ENCODE measurements at regions not wholly inside any gene's neighbourhood (a gene's known extent, or its start where the extent isn't known, plus 50 kb on each side); places are given as distances from the start of the nearest gene placed in this dataset.

DNA sequence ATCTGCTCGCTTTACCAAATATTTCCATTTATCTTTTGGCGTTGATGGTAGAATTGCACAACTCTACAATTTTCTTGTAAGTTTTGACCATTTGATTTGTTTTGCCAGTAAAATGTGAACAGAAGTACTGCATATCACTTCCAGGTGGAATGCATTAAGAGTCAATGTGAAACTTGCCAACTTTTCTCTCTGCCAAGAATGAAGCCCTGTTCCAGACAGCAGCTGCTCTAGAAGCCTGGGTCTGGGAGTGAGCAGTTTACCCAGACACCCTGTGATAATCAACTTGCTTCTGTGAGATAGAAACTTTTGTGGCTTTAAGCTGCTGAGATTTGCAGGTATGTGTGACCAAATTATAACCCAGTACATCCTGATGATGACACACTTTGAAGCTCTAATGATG, 115.9 kb upstream of the SYT4 start:
- no peak overlapping the region for H3K27ac ChIP-seq (ENCODE audit: low read depth, low read length)
- H3K4me3 ChIP-seq (replicated peaks in 1 of 2; ENCODE audit: low read depth in 1 of 2, low read length in 2 of 2) = no peak overlapping the region
- no peaks in the 10 kb centered on the region for H3K27me3 ChIP-seq (ENCODE audit: insufficient read depth, low read length)
- no peak overlapping the region for H3K4me2 ChIP-seq (ENCODE audit: low read length)
- DNase-seq (ENCODE audit: low read depth, low spot score) = no peak
- intact Hi-C loops (cut with micrococcal nuclease) = no loop called here
- H3K4me1 ChIP-seq (ENCODE audit: control insufficient read depth in 1 of 2, insufficient read depth in 2 of 2, low read length in 2 of 2) = no peaks in the 10 kb centered on the region
- H3K9me3 ChIP-seq (ENCODE audit: control insufficient read depth in 1 of 2, insufficient read depth in 1 of 2, low read depth in 1 of 2, low read length in 2 of 2) = peaks cover 4 to 12% of the 10 kb centered on the region in 2 experiments; a peak in 3 of 4 replicates
- no TSS peak for BruUV-seq (replicated peaks)
- H3K9ac ChIP-seq (ENCODE audit: low read length) = no peak overlapping the region
- CTCF ChIA-PET = no interaction called here
- POLR2A ChIA-PET = no interaction called here
- H4K20me1 ChIP-seq (ENCODE audit: insufficient read depth) = no peaks in the 10 kb centered on the region
- no peak for TF ChIP-seq SP1 (IDR thresholded peaks at IDR 0.05; ENCODE audit: low read depth)
- no peak for TF ChIP-seq EZH2 (IDR thresholded peaks at IDR 0.05)
- TF ChIP-seq, protein P1, sequence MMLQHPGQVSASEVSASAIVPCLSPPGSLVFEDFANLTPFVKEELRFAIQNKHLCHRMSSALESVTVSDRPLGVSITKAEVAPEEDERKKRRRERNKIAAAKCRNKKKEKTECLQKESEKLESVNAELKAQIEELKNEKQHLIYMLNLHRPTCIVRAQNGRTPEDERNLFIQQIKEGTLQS (IDR thresholded peaks at IDR 0.05) = no peak
- no peak for TF ChIP-seq JUND (IDR thresholded peaks at IDR 0.05)
- no peak for TF ChIP-seq REST (IDR thresholded peaks at IDR 0.05; ENCODE audit: low read depth)
- TF ChIP-seq ELF1 (IDR thresholded peaks at IDR 0.05; ENCODE audit: borderline replicate concordance, low read depth) = no peak
- no peak for TF ChIP-seq ZNF274 (IDR thresholded peaks at IDR 0.05; ENCODE audit: low read depth, low read length)
- no peak for TF ChIP-seq FOSL1 (IDR thresholded peaks at IDR 0.05; ENCODE audit: low read depth)
- no peak for TF ChIP-seq EZH2phosphoT487 (IDR thresholded peaks at IDR 0.05; ENCODE audit: borderline replicate concordance)
- no peak for TF ChIP-seq MAX (IDR thresholded peaks at IDR 0.05)
- TF ChIP-seq CTCF (IDR thresholded peaks at IDR 0.05 in 2 of 3, conservative IDR thresholded peaks at IDR 0.05 in 1 of 3; ENCODE audit: borderline replicate concordance in 1 of 3, insufficient read depth in 1 of 3, low read depth in 2 of 3, low read length in 2 of 3) = no peak
- TF ChIP-seq YY1 (IDR thresholded peaks at IDR 0.05; ENCODE audit: extremely low read depth, insufficient replicate concordance, low read depth, low read length) = no peak
- TF ChIP-seq POLR2AphosphoS5 (IDR thresholded peaks at IDR 0.05; ENCODE audit: low read depth, low read length) = no peak
- no peak for TF ChIP-seq CEBPB (IDR thresholded peaks at IDR 0.05; ENCODE audit: low read depth)
- TF ChIP-seq EGR1 (IDR thresholded peaks at IDR 0.05; ENCODE audit: low read depth) = no peak
- TF ChIP-seq CBX3 (IDR thresholded peaks at IDR 0.05; ENCODE audit: low read depth) = no peak
- ATAC-seq = no peak
- H3K79me2 ChIP-seq (ENCODE audit: insufficient read depth, low read length) = no peaks in the 10 kb centered on the region
- no peaks in the 10 kb centered on the region for H3K36me3 ChIP-seq (ENCODE audit: control insufficient read depth in 1 of 2, insufficient read depth in 2 of 2, low read length in 2 of 2)
- H2AFZ ChIP-seq (ENCODE audit: low read depth, low read length, poor library complexity, severe bottlenecking) = no peak overlapping the region
- H3K9me2 ChIP-seq (ENCODE audit: insufficient read depth) = no peaks in the 10 kb centered on the region
- RAD21 ChIA-PET (ENCODE audit: low non-redundant PET in 1 of 2, low total read pairs in 2 of 2, uncharacterized antibody in 2 of 2, unreplicated experiment in 2 of 2) = no interaction called here

Measured in HCT116 (cell line).